SU-DHL-6 (cell line): ENCODE measurements at regions not wholly inside any gene's neighbourhood (a gene's known extent, or its start where the extent isn't known, plus 50 kb on each side); places are given as distances from the start of the nearest gene placed in this dataset.

ENCODE experiments used
- H2AFZ ChIP-seq: fragments of 200-600 bp; sonication (generic); 2 replicates; pipeline ENCODE4 v1.6.1; 2014; ENCODE audit warnings: low read depth, mild to moderate bottlenecking, moderate library complexity, mixed read lengths, antibody characterized with exemption, low read length; ENCODE audit not compliant: severe bottlenecking
- H3F3A ChIP-seq: fragments of 200-600 bp; shearing (Covaris generic); 2 replicates; pipeline ENCODE4 v1.6.0; 2016; ENCODE audit warnings: antibody characterized with exemption, mild to moderate bottlenecking; ENCODE audit not compliant: insufficient read depth
- H3K27ac ChIP-seq: fragments of 200-600 bp; sonication (generic); 2 replicates; pipeline ENCODE4 v1.5.1; 2016; ENCODE audit warnings: low read depth, mild to moderate bottlenecking, low read length, moderate library complexity, mixed read lengths
- H3K27me3 ChIP-seq: fragments of 200-600 bp; sonication (generic), shearing (Covaris generic); 2 replicates; pipeline ENCODE4 v1.6.0; 2014; ENCODE audit warnings: mild to moderate bottlenecking, low read length
- H3K36me3 ChIP-seq: fragments of 200-600 bp; sonication (generic); 2 replicates; pipeline ENCODE4 v1.6.1; 2014; ENCODE audit warnings: mild to moderate bottlenecking, low read length, mixed read lengths
- H3K4me2 ChIP-seq: fragments of 300-600, 200-600 bp; shearing (Covaris generic), sonication (generic); 2 replicates; pipeline ENCODE4 v1.6.0; 2014; ENCODE audit warnings: low read length, low read depth, mild to moderate bottlenecking; ENCODE audit not compliant: poor library complexity, severe bottlenecking
- H3K4me3 ChIP-seq: fragments of 200-600 bp; sonication (generic); 2 replicates; pipeline ENCODE4 v1.5.1; 2014; ENCODE audit warnings: antibody characterized with exemption, low read length, mild to moderate bottlenecking, mixed read lengths; ENCODE audit not compliant: insufficient read depth, poor library complexity, severe bottlenecking
- H3K79me2 ChIP-seq: fragments of 200-600 bp; sonication (generic); 2 replicates; pipeline ENCODE4 v1.6.1; 2014; ENCODE audit warnings: mild to moderate bottlenecking, low read length, moderate library complexity; ENCODE audit not compliant: insufficient read depth
- H3K9ac ChIP-seq: fragments of 200-600 bp; sonication (generic); 2 replicates; pipeline ENCODE4 v1.7.0; 2014; ENCODE audit warnings: mild to moderate bottlenecking, low read length
- H3K9me2 ChIP-seq: fragments of 200-600 bp; sonication (generic); replicated peaks from 2 replicates; pipeline ENCODE4 v1.6.1; 2014; ENCODE audit warnings: low read length; ENCODE audit not compliant: insufficient read depth
- H3K9me3 ChIP-seq: fragments of 200-600 bp; sonication (generic); 2 replicates; pipeline ENCODE4 v1.6.1; 2014; ENCODE audit warnings: low read length, mixed read lengths; ENCODE audit not compliant: insufficient read depth
- H4K20me1 ChIP-seq: fragments of 200-600 bp; sonication (generic); 2 replicates; pipeline ENCODE4 v1.6.1; 2014; ENCODE audit warnings: low read depth, mild to moderate bottlenecking, antibody characterized with exemption, low read length, moderate library complexity, mixed read lengths
- EZH2phosphoT487 ChIP-seq: fragments of 200-600 bp; sonication (generic), shearing (Covaris generic); conservative IDR thresholded peaks from 2 replicates; pipeline ENCODE4 v1.6.1; 2018; ENCODE audit warnings: mild to moderate bottlenecking, antibody characterized with exemption, low read length, moderate library complexity, mixed read lengths
- TF ChIP-seq, protein P1 (sequence below): fragments of 200-600 bp; sonication (generic); IDR thresholded peaks from one replicate; pipeline ENCODE4 v1.5.1; 2017; ENCODE audit warnings: antibody characterized with exemption, mild to moderate bottlenecking, low read length, moderate library complexity; ENCODE audit not compliant: insufficient read depth, poor library complexity, severe bottlenecking

DNA sequence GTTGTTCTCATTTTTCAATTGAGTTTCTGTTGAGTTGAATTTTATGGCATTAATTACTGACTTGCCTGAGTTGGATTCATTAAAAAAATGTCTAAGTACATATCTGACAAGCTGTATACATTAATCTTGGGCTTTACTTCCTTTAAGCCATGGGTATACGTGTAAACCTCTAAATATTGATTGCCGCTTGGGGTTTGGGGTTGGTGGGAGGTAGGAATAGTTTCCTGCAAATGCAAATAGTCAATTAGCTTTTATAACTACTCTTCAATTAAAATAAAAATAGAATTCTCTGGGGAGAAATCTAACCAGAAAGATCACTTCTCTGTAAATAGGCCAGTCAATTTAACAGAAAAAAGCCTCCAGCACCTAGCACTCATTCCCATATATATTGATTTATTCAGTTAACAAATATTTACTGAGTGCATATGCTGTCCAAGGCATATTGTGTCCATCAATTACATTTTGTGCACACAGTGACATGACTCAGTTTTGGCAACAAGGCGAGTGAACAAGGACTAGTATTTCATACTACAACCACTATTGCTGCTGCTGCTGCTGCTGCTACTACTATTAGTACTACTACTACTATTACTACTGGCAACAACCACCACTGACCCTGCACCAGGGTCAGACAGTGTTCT, 306.8 kb downstream of the RFC3 start:
- no peak overlapping the region for H2AFZ ChIP-seq
- TF ChIP-seq EZH2phosphoT487: no peak
- TF ChIP-seq, protein P1, sequence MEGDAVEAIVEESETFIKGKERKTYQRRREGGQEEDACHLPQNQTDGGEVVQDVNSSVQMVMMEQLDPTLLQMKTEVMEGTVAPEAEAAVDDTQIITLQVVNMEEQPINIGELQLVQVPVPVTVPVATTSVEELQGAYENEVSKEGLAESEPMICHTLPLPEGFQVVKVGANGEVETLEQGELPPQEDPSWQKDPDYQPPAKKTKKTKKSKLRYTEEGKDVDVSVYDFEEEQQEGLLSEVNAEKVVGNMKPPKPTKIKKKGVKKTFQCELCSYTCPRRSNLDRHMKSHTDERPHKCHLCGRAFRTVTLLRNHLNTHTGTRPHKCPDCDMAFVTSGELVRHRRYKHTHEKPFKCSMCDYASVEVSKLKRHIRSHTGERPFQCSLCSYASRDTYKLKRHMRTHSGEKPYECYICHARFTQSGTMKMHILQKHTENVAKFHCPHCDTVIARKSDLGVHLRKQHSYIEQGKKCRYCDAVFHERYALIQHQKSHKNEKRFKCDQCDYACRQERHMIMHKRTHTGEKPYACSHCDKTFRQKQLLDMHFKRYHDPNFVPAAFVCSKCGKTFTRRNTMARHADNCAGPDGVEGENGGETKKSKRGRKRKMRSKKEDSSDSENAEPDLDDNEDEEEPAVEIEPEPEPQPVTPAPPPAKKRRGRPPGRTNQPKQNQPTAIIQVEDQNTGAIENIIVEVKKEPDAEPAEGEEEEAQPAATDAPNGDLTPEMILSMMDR: no peak
- H3K36me3 ChIP-seq: no peaks in the 10 kb centered on the region
- H3F3A ChIP-seq: no peaks in the 10 kb centered on the region
- H3K4me2 ChIP-seq: no peak overlapping the region
- no peaks in the 10 kb centered on the region for H3K79me2 ChIP-seq
- H3K27me3 ChIP-seq: no peaks in the 10 kb centered on the region
- H3K4me3 ChIP-seq: no peak overlapping the region
- no peaks in the 10 kb centered on the region for H3K9me3 ChIP-seq
- no peaks in the 10 kb centered on the region for H4K20me1 ChIP-seq
- H3K9ac ChIP-seq: no peak overlapping the region
- H3K9me2 ChIP-seq: no peaks in the 10 kb centered on the region
- H3K27ac ChIP-seq: no peak overlapping the region

- no peak overlapping the region for H3K4me2 ChIP-seq
- H2AFZ ChIP-seq: no peak overlapping the region
- H3K9me3 ChIP-seq: no peaks in the 10 kb centered on the region
Measured at GRCh38 chr13:34127523-34127922, 309.6 kb downstream of the RFC3 start.

DNA sequence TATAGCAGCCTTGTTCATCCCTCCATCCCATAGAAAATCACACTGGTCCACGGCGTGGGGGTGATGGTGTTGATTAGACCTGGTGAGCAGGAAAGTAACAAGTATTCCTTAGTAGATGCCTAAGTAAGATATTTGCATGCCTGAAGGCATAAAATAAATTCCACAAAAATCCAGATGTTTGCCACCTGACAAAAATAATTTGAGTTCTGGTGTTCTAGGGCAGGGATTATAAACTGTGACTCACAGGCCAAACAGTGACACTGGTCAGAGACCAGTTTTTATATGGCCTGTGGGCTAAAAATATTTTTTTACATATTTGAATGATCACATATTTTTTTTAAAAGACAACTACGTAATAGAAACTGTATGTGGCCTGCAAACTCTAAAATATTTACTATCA, 310.7 kb downstream of the RFC3 start:
- Histone ChIP-seq H3K9me2 (no peaks in the 10 kb centered on the region), H3K79me2 (no peaks in the 10 kb centered on the region), H3K27ac (no peak overlapping the region), H2AFZ (no peak overlapping the region), H3K9me3 (no peaks in the 10 kb centered on the region), H3K4me2 (no peak overlapping the region), H3K36me3 (no peaks in the 10 kb centered on the region), H4K20me1 (no peaks in the 10 kb centered on the region), H3K27me3 (no peaks in the 10 kb centered on the region), H3F3A (no peaks in the 10 kb centered on the region), H3K9ac (no peak overlapping the region), H3K4me3 (no peak overlapping the region)
- TF ChIP-seq EZH2phosphoT487: no peak
- TF ChIP-seq, protein P1: no peak

More at GRCh38 chr13:34127523-34127922, 309.6 kb downstream of the RFC3 start:
- Histone ChIP-seq H3K79me2 (no peaks in the 10 kb centered on the region), H3K4me3 (no peak overlapping the region), H4K20me1 (no peaks in the 10 kb centered on the region), H3K9me2 (no peaks in the 10 kb centered on the region), H3K36me3 (no peaks in the 10 kb centered on the region), H3F3A (no peaks in the 10 kb centered on the region), H3K27ac (no peak overlapping the region), H3K27me3 (no peaks in the 10 kb centered on the region), H3K9ac (no peak overlapping the region)
- TF ChIP-seq EZH2phosphoT487: no peak
- TF ChIP-seq, protein P1: no peak
